ENCODE measurements at regions not wholly inside any gene's neighbourhood (a gene's known extent, or its start where the extent isn't known, plus 50 kb on each side); places are given as distances from the start of the nearest gene placed in this dataset.

DNA sequence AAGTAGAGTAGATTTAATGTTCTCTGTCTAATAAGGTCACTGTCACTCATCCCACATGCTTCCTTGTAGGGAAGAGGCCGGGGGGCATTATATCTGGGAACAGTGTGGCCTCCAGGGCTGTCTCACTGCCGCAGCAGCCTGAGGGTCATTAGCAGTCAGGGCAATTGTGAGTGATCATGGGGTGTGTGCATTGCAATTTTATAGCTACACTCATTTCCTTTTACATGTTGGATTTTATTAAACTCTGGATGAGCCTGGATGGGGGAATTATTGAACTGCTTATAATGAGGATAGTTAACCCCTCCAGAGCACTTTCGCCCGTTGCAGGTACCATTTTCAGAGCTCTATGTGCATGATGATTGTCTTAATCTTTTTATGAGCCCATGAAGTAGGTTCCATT, 60.9 kb upstream of the DISP3 start:
- no peaks in the 10 kb centered on the region for H3K27me3 ChIP-seq (replicated peaks)
- in situ Hi-C loops (cut with HindIII; ENCODE audit: low pct_ligation_motif_present, low sequenced_read_pairs), result no loop called here
- H3K4me3 ChIP-seq (ENCODE audit: low read depth, low read length), result no peak overlapping the region
- no peaks in the 10 kb centered on the region for H3K36me3 ChIP-seq (replicated peaks)
- no peak for DNase-seq
- no peak overlapping the region for H3K27ac ChIP-seq
- TF ChIP-seq, protein P1, sequence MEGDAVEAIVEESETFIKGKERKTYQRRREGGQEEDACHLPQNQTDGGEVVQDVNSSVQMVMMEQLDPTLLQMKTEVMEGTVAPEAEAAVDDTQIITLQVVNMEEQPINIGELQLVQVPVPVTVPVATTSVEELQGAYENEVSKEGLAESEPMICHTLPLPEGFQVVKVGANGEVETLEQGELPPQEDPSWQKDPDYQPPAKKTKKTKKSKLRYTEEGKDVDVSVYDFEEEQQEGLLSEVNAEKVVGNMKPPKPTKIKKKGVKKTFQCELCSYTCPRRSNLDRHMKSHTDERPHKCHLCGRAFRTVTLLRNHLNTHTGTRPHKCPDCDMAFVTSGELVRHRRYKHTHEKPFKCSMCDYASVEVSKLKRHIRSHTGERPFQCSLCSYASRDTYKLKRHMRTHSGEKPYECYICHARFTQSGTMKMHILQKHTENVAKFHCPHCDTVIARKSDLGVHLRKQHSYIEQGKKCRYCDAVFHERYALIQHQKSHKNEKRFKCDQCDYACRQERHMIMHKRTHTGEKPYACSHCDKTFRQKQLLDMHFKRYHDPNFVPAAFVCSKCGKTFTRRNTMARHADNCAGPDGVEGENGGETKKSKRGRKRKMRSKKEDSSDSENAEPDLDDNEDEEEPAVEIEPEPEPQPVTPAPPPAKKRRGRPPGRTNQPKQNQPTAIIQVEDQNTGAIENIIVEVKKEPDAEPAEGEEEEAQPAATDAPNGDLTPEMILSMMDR (IDR thresholded peaks at IDR 0.05; ENCODE audit: low read depth, low read length, missing control alignments), result no peak

DNA sequence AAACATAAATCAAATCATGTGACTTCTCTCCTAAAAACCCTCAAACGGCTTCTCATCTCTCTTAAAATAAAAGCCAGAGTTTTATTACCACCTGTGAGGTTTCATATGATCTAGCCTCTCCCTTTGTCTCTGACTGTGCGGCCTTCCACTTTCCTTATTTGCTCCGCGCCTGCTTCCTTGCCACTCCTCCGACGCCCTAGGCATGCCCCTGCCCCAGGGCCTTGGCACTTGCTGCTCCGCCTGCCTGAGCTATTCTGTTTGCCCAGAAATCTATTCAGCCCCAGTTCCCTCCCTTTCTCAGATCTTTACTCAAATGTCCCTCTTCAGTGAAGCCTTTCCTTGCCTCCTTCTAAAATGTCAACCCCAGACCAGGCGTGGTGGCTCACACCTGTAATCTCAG, 57.5 kb upstream of the DISP3 start:
- H3K27ac ChIP-seq, result no peak overlapping the region
- H3K27me3 ChIP-seq (replicated peaks), result no peaks in the 10 kb centered on the region
- DNase-seq, result no peak
- H3K4me3 ChIP-seq (ENCODE audit: low read depth, low read length), result no peak overlapping the region
- in situ Hi-C loops (cut with HindIII; ENCODE audit: low pct_ligation_motif_present, low sequenced_read_pairs), result no loop called here
- no peaks in the 10 kb centered on the region for H3K36me3 ChIP-seq (replicated peaks)
- TF ChIP-seq, protein P1 (IDR thresholded peaks at IDR 0.05; ENCODE audit: low read depth, low read length, missing control alignments), result no peak

DNA sequence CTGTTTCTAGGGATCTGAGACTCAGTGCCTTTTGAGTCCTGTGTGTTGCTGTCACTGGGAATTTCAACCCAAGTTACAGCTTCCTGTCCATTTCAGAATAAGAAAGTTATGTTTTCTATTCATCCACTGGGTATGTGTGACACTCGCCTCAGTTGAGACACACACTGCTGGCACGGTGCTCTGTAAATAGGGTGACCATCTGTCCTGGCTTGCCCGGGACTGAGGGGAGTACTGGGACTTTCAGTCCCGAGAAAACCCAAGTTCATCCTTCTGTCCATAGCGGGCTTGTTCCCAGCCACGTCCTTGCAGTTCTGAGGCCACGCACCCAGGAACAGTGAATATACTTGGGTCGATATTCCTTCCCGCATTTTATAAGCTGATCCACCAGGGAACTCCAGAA, 56.3 kb upstream of the DISP3 start:
- no peak overlapping the region for H3K4me3 ChIP-seq (ENCODE audit: low read depth, low read length)
- H3K36me3 ChIP-seq (replicated peaks), result no peaks in the 10 kb centered on the region
- in situ Hi-C loops (cut with HindIII; ENCODE audit: low pct_ligation_motif_present, low sequenced_read_pairs), result no loop called here
- DNase-seq, result no peak
- no peaks in the 10 kb centered on the region for H3K27me3 ChIP-seq (replicated peaks)
- TF ChIP-seq, protein P1 (IDR thresholded peaks at IDR 0.05; ENCODE audit: low read depth, low read length, missing control alignments), result no peak
- no peak overlapping the region for H3K27ac ChIP-seq

DNA sequence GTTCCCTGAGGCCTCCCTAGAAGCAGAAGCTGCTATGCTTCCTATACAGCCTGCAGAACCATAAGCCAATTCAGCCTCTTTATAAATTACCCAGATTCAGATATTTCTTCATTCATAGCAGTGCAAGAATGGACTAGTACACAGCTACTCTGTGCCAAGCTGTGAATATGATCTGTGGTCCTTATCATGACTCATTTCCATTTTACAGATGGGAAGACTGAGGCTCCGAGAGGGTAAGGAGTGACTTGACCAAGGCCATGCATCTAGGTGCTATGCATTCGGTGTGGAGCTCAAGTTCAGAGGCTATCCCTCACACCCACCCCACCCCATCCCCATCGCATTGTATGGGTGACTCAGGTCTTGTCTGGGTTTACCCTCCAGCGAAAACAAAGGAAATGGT, 52.3 kb upstream of the DISP3 start:
- no peak for DNase-seq
- in situ Hi-C loops (cut with HindIII; ENCODE audit: low pct_ligation_motif_present, low sequenced_read_pairs), result no loop called here
- TF ChIP-seq, protein P1 (IDR thresholded peaks at IDR 0.05; ENCODE audit: low read depth, low read length, missing control alignments), result no peak
- Histone ChIP-seq H3K27ac (no peak overlapping the region), H3K27me3 (replicated peaks) (no peaks in the 10 kb centered on the region), H3K4me3 (ENCODE audit: low read depth, low read length) (no peak overlapping the region), H3K36me3 (replicated peaks) (no peaks in the 10 kb centered on the region)

DNA sequence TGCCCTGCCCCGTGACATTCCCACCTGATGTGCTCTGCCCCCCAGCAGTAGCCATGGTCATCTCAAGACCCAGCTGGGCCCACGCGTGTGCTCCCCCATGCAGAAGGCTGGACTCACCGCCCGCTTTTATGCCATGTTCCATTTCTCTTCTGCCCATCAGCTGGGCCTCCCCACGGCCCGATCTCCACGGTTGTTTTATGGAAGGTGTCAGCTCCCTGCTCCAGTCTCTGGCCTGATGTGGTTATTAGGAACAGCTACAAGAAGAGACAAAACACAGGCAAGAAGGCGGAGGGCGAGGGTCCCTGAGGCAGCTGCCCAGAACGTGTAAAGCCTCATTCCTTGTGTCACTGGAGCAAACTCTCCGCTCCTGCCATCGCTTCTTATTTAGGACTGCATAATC, 50.2 kb upstream of the DISP3 start:
- TF ChIP-seq, protein P1 (IDR thresholded peaks at IDR 0.05; ENCODE audit: low read depth, low read length, missing control alignments), result no peak
- in situ Hi-C loops (cut with HindIII; ENCODE audit: low pct_ligation_motif_present, low sequenced_read_pairs), result no loop called here
- DNase-seq, result no peak
- no peak overlapping the region for H3K27ac ChIP-seq
- no peak overlapping the region for H3K4me3 ChIP-seq (ENCODE audit: low read depth, low read length)
- H3K27me3 ChIP-seq (replicated peaks), result no peaks in the 10 kb centered on the region
- no peaks in the 10 kb centered on the region for H3K36me3 ChIP-seq (replicated peaks)
